Middle frontal gyrus (tissue), 1 donor: ENCODE measurements at regions not wholly inside any gene's neighbourhood (a gene's known extent, or its start where the extent isn't known, plus 50 kb on each side); places are given as distances from the start of the nearest gene placed in this dataset.
"Not testable (repeated sequence)": the region's sequence is repeated elsewhere in the genome, so short reads cannot be mapped to it uniquely, and the experiment has no call there.

ENCODE experiments used
- DNase-seq: peaks from one replicate; pipeline ENCODE4 v3.0.0-alpha.2; 2015; ENCODE audit warnings: low spot score; ENCODE audit errors: extremely low spot score

DNA sequence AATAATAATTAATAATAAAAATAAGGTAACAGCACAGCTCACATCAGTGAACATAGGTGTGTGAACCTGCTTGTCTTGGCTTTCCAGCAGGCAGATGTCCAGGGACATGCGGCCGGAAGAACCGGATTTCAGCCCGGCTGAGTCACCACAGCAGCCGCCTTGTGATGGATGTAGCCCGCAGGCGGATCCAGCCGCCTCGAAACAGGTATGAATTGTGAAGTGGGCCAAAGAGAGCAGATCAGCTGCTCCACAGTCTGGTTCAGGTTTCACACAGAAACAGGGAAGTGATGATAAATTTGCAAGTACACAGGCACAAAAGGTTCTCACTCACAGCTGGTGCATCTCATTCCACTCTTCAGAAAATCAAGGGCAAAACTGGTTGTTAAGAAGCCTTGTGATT lies 55.1 kb downstream of the ID4 start:
- no peak for DNase-seq

DNA sequence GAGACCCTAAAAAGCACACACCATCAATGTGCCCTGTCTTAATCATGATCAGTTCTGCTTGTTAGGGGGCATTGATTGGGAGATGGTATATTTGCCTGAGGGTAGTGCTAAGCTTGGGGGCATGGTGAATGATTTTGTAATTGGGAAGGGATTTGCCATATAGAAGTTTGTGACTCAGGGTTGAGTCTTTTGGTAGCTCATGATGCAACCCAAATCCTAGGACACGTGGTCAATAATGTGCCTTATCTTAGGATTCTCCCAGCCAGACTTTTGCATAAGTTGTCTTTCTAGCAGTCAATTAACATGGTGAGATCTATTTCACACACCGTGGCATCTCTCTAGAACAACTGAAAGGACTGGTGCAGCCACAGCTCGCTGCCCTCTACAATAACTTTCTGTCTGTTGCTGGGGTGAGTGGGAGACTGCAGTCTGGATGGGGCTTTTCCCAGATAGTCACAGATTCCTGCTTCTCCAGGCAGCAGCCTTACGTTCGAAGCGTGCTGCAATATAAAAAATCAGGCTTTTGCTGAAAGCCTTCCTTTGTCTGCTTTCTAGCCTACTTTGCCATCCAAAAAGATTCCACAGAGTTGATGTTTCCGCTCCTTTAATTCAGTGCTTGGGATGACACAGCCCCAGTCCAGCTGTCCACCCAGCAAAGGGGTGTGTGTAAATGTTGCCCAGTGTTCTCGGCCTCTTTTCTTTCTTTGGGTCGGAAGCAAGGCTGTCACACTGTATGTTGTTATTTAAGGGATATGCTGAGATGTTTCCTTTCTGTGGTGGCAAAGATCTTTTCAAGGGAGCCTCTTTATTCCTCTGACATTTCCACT lies 58.9 kb downstream of the ID4 start:
- no peak for DNase-seq

DNA sequence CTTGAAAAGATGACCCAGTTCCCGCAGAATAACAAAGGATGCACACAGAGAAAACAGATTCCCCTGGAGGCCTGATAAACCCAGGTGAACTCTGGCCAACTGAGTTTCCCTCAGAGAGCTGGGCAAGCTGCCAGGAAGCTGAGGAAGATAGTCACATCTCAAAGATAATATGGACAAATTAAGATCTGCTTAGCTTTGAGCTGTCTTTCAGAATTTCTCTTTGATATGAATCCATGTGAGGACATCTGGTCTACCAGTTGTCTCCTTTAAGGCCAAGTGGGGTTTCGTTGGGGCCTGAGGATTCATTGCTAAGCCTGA lies 59.5 kb downstream of the ID4 start:
- DNase-seq: no peak

DNA sequence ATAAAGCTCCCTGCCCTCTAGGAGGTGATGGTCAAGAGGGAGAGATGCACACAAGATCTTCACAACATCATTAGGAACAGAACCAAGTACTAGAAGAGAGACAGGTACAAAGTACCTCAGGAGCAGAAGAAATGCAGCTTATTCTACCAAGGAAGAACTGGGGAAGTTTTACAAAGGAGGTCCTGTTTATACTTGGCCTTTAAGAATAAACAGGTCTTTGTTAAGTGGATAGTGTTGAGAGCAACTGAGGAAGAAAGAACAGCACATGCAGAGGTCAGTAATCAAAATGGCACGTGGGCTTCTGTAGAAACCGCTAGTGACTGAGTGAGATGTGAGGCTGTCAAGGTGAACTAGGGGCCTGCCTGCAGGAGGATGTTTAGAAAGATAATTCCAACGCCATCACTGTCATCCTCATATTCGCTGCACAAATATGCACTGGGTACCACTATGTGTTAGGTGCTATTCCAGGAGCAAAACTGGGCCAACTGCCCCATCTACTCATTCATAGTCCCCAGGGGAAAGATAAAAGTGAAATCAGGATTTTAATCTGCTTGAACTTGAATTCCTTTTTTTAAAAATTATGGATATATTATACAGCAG lies 61.1 kb downstream of the ID4 start:
- DNase-seq: no peak

DNA sequence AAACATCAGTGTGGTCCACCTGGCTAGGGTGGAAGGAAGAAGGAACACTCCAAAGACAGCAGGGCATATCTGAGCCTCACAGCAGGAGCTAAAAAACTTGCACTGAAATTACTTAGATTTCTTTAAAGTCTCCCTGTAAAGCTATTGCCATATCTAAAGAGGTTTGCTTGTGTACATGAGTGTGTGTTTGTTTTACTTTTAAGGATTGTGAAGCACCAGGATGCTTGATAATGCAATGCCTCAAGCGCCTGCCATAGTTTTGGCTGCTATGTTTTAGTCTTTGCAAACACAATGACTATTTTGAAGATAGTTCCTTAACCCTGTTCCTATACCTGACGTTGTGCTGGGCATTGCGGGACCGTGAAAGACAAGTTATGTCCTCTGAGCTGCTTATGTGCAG lies 65.0 kb downstream of the ID4 start:
- no peak for DNase-seq

DNA sequence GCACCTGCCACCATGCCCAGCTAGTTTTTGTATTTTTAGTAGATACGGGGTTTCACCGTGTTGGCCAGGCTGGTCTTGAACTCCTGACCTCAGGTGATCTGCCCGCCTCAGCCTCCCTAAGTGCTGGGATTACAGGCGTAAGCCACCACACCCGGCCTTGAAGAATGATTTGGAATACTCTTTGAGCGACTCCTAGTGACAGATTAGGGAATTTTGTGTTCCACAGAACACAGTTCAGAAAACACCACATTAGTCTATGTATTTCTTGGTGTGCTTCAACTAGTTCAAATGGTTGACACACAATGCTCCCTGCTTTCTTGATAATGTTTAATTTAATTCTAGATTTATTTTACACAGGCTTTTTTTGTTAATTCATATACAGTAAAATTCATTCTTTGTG lies 67.2 kb downstream of the ID4 start:
- not testable (repeated sequence) for DNase-seq

DNA sequence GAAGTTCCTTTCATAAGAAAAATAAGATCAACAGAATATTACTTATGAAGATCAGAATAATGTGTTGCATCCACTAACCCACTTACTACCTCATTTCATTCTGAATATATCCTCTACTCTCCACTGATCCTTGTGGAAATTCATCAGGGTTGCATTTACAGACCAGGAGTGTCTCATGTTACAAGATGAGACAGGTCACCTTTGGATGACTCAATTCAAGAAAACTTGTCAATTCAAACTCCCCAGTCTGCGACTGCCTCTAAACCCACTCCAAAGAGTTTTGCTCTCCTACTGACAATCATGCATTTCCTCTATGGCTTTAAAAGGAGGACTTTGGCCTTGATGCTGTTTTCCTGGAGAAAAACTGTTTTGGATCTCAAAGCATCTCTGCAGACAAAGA lies 68.4 kb downstream of the ID4 start:
- DNase-seq: no peak

DNA sequence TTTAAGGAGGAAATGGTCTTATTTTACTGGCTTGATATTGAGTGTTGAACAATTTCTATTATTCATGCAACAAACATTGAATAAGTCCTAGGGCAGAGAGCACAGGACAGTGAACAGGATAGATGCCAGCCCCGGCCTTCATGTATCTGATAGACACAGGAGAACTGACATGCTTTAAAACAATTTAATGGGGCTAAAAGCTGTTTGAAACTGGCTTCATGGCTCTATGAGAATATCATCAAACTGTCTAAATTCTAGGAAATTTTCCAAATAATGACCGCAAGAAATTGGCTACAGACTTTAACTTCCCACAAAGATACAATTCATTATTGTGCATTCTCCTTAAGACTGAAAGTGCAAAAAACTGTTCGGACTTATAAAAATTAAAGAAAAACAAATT lies 69.0 kb downstream of the ID4 start:
- DNase-seq: no peak

DNA sequence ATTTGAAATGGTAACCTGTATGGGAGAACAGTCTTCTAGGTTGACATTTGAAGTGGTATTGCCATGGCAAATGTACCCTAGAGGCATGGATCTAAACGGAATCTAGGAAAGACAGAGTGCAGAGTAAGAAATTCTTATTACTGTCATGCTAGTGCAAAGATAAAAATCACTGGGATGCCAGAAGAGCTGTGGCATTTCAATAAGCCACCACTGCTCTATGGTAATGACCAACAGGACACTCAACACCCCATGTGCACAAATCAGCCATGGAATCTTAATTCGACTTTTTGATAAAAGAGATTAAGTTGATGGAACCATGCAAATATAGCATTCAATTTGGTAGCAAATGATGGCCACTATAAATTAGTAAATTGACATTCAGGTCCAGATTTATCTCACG lies 74.1 kb downstream of the ID4 start:
- no peak for DNase-seq

DNA sequence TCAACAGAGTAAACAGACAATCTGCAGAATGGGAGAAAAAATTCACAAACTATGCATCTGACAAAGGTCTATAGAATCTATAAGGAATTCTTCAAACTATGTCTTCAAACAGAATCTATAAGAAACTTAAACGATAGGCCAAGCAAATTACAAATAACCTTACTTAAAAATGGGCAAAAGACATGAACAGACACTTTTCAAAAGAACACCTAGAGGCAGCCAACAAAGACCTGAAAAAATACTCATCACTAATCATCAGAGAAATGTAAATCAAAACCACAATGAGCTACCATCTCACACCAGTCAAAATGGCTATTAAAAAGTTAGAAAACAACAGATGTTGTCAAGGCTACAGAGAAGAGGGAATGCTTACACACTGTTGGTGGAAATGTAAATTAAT lies 81.3 kb downstream of the ID4 start:
- DNase-seq: no peak

DNA sequence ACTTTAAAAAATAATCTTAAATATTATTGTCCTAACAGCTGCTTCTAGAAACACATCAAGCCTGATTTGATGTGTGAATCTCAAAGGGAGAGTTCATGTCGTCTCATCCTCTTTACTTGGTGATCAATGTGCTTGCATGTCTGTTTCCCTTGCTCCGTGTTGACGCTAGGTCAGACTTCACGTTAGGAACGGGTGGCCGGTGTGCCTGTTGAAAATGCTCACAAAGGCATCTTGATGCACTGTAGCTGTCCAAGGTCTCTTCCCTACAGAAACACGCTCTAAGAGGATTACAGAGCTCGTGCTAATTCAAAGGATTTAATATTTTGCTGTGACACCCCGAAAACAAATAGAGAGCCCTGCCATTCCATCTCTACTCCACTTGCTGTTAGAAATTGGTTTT lies 84.6 kb downstream of the ID4 start:
- DNase-seq: no peak

DNA sequence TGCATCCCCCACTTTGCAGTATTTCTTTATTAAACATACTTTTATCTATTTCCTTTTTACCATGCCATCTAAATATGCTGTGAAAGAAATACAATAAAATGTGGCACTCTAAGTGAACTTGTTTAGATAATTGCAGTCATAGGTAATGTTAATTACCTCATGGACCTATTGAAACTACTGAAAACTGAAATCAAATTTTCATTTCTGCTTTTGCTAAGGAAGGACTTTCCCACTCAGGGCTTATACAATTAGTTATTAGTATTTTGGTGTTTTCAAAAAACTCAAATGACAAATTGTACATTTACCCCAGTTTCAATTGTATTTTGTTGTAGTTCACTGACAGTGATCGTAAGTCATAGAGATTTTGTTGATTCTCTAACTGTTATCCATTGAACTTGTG lies 88.4 kb downstream of the ID4 start:
- no peak for DNase-seq

DNA sequence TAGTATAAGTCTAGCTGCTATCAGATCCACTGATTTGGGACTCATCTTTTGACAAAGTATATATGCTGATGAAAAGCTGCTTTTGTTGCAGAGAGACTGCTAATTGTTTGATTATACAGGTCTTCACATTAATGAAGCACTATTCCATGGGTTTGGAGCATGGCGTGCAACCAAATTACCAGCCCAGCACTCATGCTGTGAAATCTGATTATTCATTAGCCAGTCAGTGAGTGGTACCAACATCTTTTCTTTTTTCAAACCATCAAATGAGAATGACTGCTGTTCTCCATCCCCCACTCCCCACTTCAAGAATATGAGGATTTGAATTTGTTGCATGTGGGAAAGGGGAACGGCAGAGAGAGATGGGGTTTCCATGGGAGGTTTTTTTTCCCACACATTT lies 91.3 kb downstream of the ID4 start:
- no peak for DNase-seq

DNA sequence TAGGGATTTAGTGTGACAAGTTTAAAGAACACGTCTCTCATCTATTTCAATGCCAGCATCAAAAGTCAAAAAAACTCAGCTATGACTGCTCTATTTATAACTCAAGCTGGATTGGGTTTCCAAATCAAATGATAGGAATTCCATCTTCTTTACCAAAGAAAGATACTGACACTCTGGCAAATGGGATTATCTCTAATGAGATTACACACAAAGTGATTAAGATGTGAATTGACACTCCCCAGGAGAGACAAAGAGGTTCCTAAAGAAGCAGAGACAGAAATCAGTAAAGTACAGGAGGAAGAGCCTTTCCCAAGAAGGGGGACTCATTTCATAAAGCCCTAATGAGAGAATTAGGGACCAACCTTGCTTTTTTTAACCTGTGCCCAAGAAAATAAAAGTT lies 92.1 kb downstream of the ID4 start:
- no peak for DNase-seq

DNA sequence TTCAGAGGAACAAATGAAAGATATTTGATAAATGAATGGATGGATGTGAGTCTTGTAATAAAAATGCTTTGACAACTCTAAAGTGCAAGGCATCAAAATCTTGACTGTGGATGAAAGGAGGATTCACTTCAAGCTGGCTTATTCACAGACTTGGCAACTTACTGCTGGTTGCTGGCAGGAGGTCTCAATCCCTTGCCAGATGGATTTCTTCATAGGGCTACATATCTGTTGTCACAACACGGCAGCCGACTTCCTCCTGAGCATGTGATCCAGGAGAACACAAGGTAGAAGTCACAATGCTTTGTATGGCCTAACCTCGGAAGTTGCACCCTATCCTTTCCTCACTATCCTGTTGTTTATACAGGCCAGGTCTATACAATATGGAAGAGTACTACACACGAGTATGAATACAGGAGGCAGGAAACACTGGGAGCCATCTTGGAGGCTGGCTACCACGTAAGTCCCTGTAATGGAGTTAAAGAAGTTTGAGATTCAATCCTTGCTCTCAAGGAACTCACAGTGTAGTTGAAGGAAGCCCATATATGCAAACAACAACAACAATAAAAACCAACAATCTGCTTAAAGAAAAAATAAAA lies 97.9 kb downstream of the ID4 start:
- DNase-seq: no peak

DNA sequence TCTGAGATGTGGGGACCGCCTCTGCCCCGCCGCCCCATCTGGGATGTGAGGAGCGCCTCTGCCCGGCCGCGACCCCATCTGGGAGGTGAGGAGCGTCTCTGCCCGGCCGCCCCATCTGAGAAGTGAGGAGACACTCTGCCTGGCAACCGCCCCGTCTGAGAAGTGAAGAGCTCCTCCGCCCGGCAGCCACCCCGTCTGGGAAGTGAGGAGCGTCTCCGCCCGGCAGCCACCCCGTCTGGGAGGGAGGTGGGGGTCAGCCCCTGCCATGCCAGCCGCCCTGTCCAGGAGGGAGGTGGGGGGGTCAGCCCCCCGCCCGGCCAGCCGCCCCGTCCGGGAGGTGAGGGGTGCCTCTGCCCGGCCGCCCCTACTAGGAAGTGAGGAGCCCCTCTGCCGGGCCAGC lies 102.2 kb downstream of the ID4 start:
- DNase-seq: not testable (repeated sequence)

DNA sequence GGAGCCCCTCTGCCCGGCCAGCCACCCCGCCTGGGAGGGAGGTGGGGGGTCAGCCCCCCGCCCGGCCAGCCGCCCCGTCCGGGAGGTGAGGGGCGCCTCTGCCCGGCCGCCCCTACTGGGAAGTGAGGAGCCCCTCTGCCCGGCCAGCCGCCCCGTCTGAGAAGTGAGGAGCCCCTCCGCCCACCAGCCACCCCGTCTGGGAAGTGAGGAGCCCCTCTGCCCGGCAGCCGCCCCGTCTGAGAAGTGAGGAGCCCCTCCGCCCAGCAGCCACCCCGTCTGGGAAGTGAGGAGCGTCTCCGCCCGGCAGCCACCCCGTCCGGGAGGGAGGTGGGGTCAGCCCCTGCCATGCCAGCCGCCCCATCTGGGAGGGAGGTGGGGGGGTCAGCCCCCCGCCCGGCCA lies 102.8 kb downstream of the ID4 start:
- DNase-seq: not testable (repeated sequence)

DNA sequence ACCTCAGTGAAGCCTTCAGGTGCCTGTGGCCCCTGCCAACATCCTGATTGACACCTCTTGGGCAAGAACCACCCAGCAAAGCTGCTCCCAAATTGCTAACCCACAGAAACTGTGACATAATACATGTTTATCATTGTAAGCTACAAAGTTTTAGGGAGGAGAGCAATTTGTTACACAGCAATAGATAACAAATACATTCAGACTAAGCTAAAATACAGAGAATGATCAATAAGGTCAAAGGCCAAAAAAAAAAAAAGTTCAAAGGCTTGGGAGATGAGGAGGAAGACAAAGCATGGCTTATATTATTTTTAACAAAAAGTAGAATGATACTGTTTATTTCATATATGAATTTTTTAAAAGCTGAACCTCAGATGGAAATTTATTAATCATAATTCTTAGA lies 105.9 kb downstream of the ID4 start:
- DNase-seq: no peak

DNA sequence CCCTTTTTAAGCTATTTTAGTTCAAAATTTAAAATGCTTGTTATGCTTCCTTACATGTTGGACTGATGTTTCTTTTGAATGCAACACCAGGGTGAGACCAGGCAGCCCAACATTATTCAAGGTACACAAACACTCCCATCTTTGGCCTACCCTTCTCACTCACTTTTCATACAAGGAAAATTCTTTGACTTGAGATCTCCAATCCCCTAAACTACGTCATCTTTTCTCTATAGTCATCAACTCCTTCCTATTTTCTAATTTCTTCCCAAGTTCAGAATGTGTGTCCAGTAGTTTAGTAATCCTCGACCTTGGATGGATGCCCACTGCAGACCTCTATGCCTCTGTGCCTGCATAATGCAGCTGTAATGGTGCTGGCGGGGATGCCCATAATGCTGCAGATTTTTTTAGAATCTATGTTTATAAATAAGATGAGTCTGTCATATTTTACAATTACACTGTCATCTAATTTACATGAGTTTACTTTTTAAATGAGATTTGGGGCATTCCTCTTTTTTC lies 108.7 kb downstream of the ID4 start:
- DNase-seq: no peak

DNA sequence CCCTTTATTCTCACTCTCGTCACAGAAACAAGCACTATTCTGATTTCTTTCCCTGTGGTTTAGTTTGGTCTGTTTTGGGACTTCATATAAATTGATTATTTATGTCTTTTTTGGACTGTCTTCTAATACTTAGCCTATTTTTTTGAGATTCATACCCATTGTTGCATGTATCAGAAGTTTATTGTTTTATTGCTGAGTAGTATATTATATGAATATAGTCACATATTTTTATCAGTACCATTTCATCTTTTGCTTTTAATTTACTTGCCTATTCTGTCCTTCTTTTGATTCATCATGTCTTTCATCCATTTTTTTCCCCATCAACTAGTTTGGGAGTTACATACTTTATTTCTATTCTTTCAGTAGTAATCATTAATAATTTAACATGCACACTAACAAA lies 112.0 kb downstream of the ID4 start:
- DNase-seq: no peak

DNA sequence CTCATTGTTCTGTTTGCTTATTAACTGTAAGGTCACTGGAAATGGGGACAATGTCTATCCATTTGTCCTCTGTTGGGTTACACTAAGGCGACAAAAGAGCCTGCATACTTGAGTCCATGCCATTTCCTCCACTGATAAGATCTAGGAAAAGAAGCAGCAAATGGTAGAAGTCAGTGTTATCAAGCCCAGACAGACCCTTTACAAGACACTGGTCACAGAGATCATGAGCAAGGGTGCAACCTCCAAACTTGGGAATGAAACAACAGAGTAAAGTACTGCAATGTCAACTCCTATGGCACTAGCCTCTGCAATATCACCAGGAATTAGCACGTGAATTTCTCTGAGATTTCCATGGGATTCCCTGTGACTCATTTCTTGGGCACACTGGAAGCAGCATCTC lies 126.9 kb downstream of the ID4 start:
- DNase-seq: no peak

DNA sequence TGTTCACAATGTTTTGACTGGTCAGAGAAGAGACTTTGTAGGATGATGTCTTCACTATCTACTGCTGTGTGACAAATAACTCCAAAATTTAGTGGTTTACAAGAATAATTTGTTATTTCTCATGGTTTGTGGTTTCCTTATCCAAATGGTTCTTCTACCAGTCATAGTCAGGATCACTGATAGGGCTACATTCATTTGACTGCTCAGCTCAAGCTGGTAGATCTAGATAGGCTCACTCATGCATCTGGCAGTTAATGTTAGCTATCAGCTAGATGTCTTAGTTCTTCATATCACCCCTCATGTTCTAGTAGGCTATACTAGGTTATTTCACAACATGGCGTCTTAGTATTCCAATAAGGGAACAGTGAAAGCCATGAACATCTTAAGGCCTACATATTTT lies 131.0 kb downstream of the ID4 start:
- DNase-seq: no peak

DNA sequence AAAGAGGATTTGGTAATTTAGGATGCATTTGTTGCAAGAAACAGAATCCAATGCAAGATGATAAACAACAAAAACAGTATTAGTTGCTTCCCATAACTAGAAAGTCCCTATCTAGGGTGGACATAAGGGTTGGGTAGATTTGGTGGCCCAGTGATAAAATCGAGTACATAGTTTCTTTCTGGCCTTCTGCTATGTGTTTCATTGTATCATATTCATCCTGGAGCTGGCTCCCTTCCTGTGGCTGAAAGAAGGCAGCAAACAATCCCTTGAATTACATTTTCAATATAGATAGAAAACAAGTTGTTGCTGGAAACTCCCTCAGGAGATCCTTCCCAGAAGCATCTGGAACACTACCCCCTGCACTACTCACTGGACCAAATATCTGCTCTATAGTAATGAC lies 135.1 kb downstream of the ID4 start:
- no peak for DNase-seq
